ENCODE measurements at regions not wholly inside any gene's neighbourhood (a gene's known extent, or its start where the extent isn't known, plus 50 kb on each side); places are given as distances from the start of the nearest gene placed in this dataset.
A peak's percentile ranks its signal among the peaks of the same experiment; 100 is the strongest.

GRCh38 chr6:71399279-71399678 is 110.7 kb downstream of the OGFRL1 start:
- no peak for DNase-seq

GRCh38 chr6:71400852-71401251 is 112.2 kb downstream of the OGFRL1 start:
- DNase-seq: no peak

- no peak for DNase-seq
Measured at GRCh38 chr6:71402096-71402495, 113.5 kb downstream of the OGFRL1 start.

GRCh38 chr6:71403422-71404134 is 115.0 kb downstream of the OGFRL1 start:
- DNase-seq: peak in 1 of 2 experiments; percentile 32

- DNase-seq: no peak
Measured at GRCh38 chr6:71404145-71404966, 115.7 kb downstream of the OGFRL1 start.

GRCh38 chr6:71404967-71405278 is 116.3 kb downstream of the OGFRL1 start:
- DNase-seq: no peak

GRCh38 chr6:71405416-71405815 is 116.8 kb downstream of the OGFRL1 start:
- DNase-seq: no peak

GRCh38 chr6:71406865-71407860 is 118.6 kb downstream of the OGFRL1 start:
- no peak for DNase-seq

GRCh38 chr6:71408787-71409723 is 120.4 kb downstream of the OGFRL1 start:
- DNase-seq: no peak

- DNase-seq: no peak
Measured at GRCh38 chr6:71410164-71410566, 121.6 kb downstream of the OGFRL1 start.

GRCh38 chr6:71410681-71411080 is 122.1 kb downstream of the OGFRL1 start:
- no peak for DNase-seq

- no peak for DNase-seq
Measured at GRCh38 chr6:71411882-71412281, 123.3 kb downstream of the OGFRL1 start.

- DNase-seq: no peak
Measured at GRCh38 chr6:71412559-71413140, 124.0 kb downstream of the OGFRL1 start.

- no peak for DNase-seq
Measured at GRCh38 chr6:71414486-71414885, 125.9 kb downstream of the OGFRL1 start.

GRCh38 chr6:71419217-71420094 is 130.8 kb downstream of the OGFRL1 start:
- no peak for DNase-seq

GRCh38 chr6:71420095-71420692 is 131.6 kb downstream of the OGFRL1 start:
- DNase-seq: peak in 1 of 2 experiments; percentile 65

GRCh38 chr6:71420693-71421328 is 132.2 kb downstream of the OGFRL1 start:
- peak; percentile 91 to 95 for DNase-seq

GRCh38 chr6:71421611-71422010 is 133.0 kb downstream of the OGFRL1 start:
- no peak for DNase-seq

GRCh38 chr6:71430018-71430417 is 141.4 kb downstream of the OGFRL1 start:
- DNase-seq: no peak

GRCh38 chr6:71433441-71433840 is 144.8 kb downstream of the OGFRL1 start:
- DNase-seq: no peak
